IMR-90 (cell line): ENCODE measurements at regions not wholly inside any gene's neighbourhood (a gene's known extent, or its start where the extent isn't known, plus 50 kb on each side); places are given as distances from the start of the nearest gene placed in this dataset.

ENCODE experiments used
- ATAC-seq: fragments of 200-7000 bp; cut with Tn5 transposase; 2 replicates; pipeline ENCODE4 v1.9.1; 2020; ENCODE audit warnings: low read depth, mild to moderate bottlenecking, moderate library complexity
- BruUV-seq: library from RNA; stranded (reverse); fragments of 400-500 nt; replicated peaks from 2 replicates; lab custom pipeline; 2021; lab: Mats Ljungman, UMichigan
- CTCF ChIA-PET: fragments of 300-600 bp; formaldehyde crosslinking; extraction: SDS; loops from one replicate; lab custom pipeline; 2021; ENCODE audit warnings: antibody characterized with exemption; lab: Yijun Ruan, JAX
- POLR2A ChIA-PET: fragments of 300-600 bp; sonication (Branson Sonifier 250); formaldehyde crosslinking; loops from one replicate; lab custom pipeline; 2022; ENCODE audit warnings: antibody characterized with exemption; ENCODE audit not compliant: unreplicated experiment; lab: Charles Lee
- DNase-seq: peaks from one replicate; pipeline ENCODE4 v3.0.0; 2013
- H2AFZ ChIP-seq: replicated peaks from 2 replicates; pipeline ENCODE3; 2013; ENCODE audit warnings: low read length, mild to moderate bottlenecking; ENCODE audit not compliant: poor library complexity
- H2AK5ac ChIP-seq: 2 replicates; pipeline ENCODE4 v1.6.1; 2013; ENCODE audit warnings: low read depth, low read length, inconsistent platforms
- H2AK9ac ChIP-seq: replicated peaks from 2 replicates; pipeline ENCODE3; 2013; ENCODE audit warnings: mild to moderate bottlenecking, low read depth, low read length, moderate library complexity; ENCODE audit not compliant: poor library complexity
- H2BK120ac ChIP-seq: 2 replicates; pipeline ENCODE4 v1.6.1; 2013; ENCODE audit warnings: low read depth, low read length, inconsistent platforms
- H2BK15ac ChIP-seq: 3 replicates; pipeline ENCODE4 v1.6.1; 2013; ENCODE audit warnings: low read depth, low read length, inconsistent platforms
- H2BK20ac ChIP-seq: 2 replicates; pipeline ENCODE4 v1.6.1; 2013; ENCODE audit warnings: low read depth, mild to moderate bottlenecking, inconsistent platforms, low read length, moderate library complexity
- H2BK5ac ChIP-seq: 2 replicates; pipeline ENCODE4 v1.6.1; 2013; ENCODE audit warnings: mild to moderate bottlenecking, low read depth, low read length, inconsistent platforms; ENCODE audit not compliant: poor library complexity, severe bottlenecking
- H3K14ac ChIP-seq: replicated peaks from 2 replicates; pipeline ENCODE4 v1.6.1; 2013; ENCODE audit warnings: low read depth, low read length, inconsistent platforms
- H3K18ac ChIP-seq: 2 replicates; pipeline ENCODE4 v1.6.1; 2013; ENCODE audit warnings: low read depth, low read length, control low read depth
- H3K23ac ChIP-seq: 2 replicates; pipeline ENCODE4 v1.6.1; 2013; ENCODE audit warnings: low read depth, low read length, inconsistent platforms
- H3K27ac ChIP-seq: 2 replicates; pipeline ENCODE4 v1.5.1; 2013; ENCODE audit warnings: mild to moderate bottlenecking, control low read depth, low read length; ENCODE audit not compliant: insufficient read depth
- H3K27me3 ChIP-seq: 2 replicates; pipeline ENCODE4 v1.6.1; 2013; ENCODE audit warnings: low read length; ENCODE audit not compliant: control insufficient read depth, insufficient read depth
- H3K36me3 ChIP-seq: 2 replicates; pipeline ENCODE4 v1.6.1; 2013; ENCODE audit warnings: low read length, mixed read lengths; ENCODE audit not compliant: control insufficient read depth, insufficient read depth
- H3K4ac ChIP-seq: 2 replicates; pipeline ENCODE4 v1.6.1; 2013; ENCODE audit warnings: low read depth, low read length, inconsistent platforms
- H3K4me1 ChIP-seq: 2 replicates; pipeline ENCODE4 v1.6.1; 2013; ENCODE audit warnings: low read length, mixed read lengths; ENCODE audit not compliant: control insufficient read depth, insufficient read depth
- H3K4me2 ChIP-seq: 2 replicates; pipeline ENCODE4 v1.6.1; 2013; ENCODE audit warnings: low read depth, mild to moderate bottlenecking, control low read depth, low read length, moderate library complexity
- H3K4me3 ChIP-seq: 2 replicates; pipeline ENCODE4 v1.5.1; 2013; ENCODE audit warnings: low read depth, mild to moderate bottlenecking, control low read depth, low read length, moderate library complexity; ENCODE audit not compliant: insufficient read depth
- H3K56ac ChIP-seq: 2 replicates; pipeline ENCODE4 v1.6.1; 2013; ENCODE audit warnings: low read length, inconsistent platforms; ENCODE audit not compliant: insufficient read depth; ENCODE audit errors: extremely low read depth
- H3K79me1 ChIP-seq, 2 experiments: 2 replicates each; pipeline ENCODE4 v1.6.1; 2013; ENCODE audit warnings: low read length in 2 of 2, inconsistent platforms in 1 of 2, low read depth in 1 of 2
- H3K9ac ChIP-seq: 2 replicates; pipeline ENCODE4 v1.6.1; 2013; ENCODE audit warnings: low read depth, low read length, control low read depth
- H3K9me1 ChIP-seq: 2 replicates; pipeline ENCODE4 v1.6.1; 2013; ENCODE audit warnings: low read length, inconsistent platforms; ENCODE audit not compliant: insufficient read depth
- H3K9me3 ChIP-seq: 2 replicates; pipeline ENCODE4 v1.6.1; 2013; ENCODE audit warnings: low read length; ENCODE audit not compliant: control insufficient read depth, insufficient read depth
- H4K20me1 ChIP-seq: 2 replicates; pipeline ENCODE4 v1.6.1; 2013; ENCODE audit warnings: low read length, inconsistent platforms; ENCODE audit not compliant: insufficient read depth
- H4K5ac ChIP-seq: 2 replicates; pipeline ENCODE4 v1.6.1; 2013; ENCODE audit warnings: mild to moderate bottlenecking, low read depth, low read length, control low read depth
- H4K8ac ChIP-seq, 2 experiments: 2 replicates each; pipeline ENCODE4 v1.6.1; 2013; ENCODE audit warnings: low read depth in 2 of 2, low read length in 2 of 2, control low read depth in 1 of 2, inconsistent platforms in 1 of 2
- H4K91ac ChIP-seq: 2 replicates; pipeline ENCODE4 v1.6.1; 2013; ENCODE audit warnings: low read depth, low read length, inconsistent platforms; ENCODE audit not compliant: insufficient read depth
- CEBPB ChIP-seq: IDR thresholded peaks from 2 replicates; pipeline ENCODE4 v1.6.1; 2012; ENCODE audit warnings: low read depth, low read length, improper control_type of control experiment
- FOS ChIP-seq: fragments of 150-350 bp; IDR thresholded peaks from 2 replicates; pipeline ENCODE4 v1.6.1; 2016; ENCODE audit warnings: low read depth, low read length
- MAZ ChIP-seq: IDR thresholded peaks from 2 replicates; pipeline ENCODE4 v1.6.1; 2012; ENCODE audit warnings: low read depth, mild to moderate bottlenecking, low read length, improper control_type of control experiment, moderate library complexity, borderline replicate concordance
- MXI1 ChIP-seq: IDR thresholded peaks from 2 replicates; pipeline ENCODE4 v1.6.1; 2012; ENCODE audit warnings: low read depth, mild to moderate bottlenecking, low read length, moderate library complexity, borderline replicate concordance
- RAD21 ChIP-seq: IDR thresholded peaks from 2 replicates; pipeline ENCODE4 v1.6.1; 2012; ENCODE audit warnings: low read length, improper control_type of control experiment
- RCOR1 ChIP-seq: IDR thresholded peaks from 2 replicates; pipeline ENCODE4 v1.6.1; 2012; ENCODE audit warnings: mild to moderate bottlenecking, low read length, improper control_type of control experiment; ENCODE audit not compliant: insufficient replicate concordance
- WGBS, 2 experiments: methylation state at CpG; one replicate each; pipeline versions ENCODE4 v1.1.5 to v1.1.7; 2013; ENCODE audit warnings: missing lambda C conversion rate in 2 of 2; ENCODE audit not compliant: insufficient read length in 1 of 2; ENCODE audit errors: extremely low coverage in 2 of 2; 5-methylcytosine and 5-hydroxymethylcytosine counted together
- dilution Hi-C: fragments of 300-500 bp; cut with HindIII; formaldehyde crosslinking; loops from one replicate; pipeline ENCODE4 v1.14.3; 2018; ENCODE audit warnings: low sequenced_read_pairs; ENCODE audit not compliant: unreplicated experiment
- in situ Hi-C: fragments of 300-500 bp; cut with MboI; formaldehyde crosslinking; loops from 3 replicates; pipeline ENCODE4 v1.14.3; 2019; ENCODE audit warnings: low sequenced_read_pairs, inconsistent platforms, mixed read lengths
- intact Hi-C: fragments of 100-400 bp; cut with micrococcal nuclease; formaldehyde crosslinking; loops from 2 replicates; pipeline ENCODE4 v1.10.0; 2022

DNA sequence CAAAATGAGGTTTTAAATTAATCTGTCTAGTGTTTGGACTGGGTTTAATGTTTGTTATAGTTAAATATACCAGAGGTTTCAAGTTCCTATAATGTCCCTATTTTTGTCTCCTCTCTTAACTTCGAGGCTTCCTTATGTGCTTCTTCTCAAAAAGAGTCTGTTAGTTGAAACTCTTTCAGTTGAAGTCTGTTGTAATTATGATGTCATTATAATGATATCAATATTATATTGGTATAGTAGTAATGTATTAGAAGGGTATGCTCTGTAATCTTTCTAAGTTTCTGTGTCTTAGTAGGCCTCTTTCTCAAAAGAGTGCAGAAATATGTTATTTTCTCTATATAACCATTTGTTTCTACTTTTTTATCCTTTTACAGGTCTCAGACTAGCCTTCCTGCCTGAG is 1148.0 kb downstream of the NSUN3 start:
- no peaks in the 10 kb centered on the region for H3K27me3 ChIP-seq
- POLR2A ChIA-PET: no interaction called here
- H2BK5ac ChIP-seq: no peak overlapping the region
- H3K56ac ChIP-seq: no peak overlapping the region
- no peak overlapping the region for H2BK20ac ChIP-seq
- in situ Hi-C loops: no loop called here
- no peaks in the 10 kb centered on the region for H3K36me3 ChIP-seq
- H3K79me1 ChIP-seq: no peaks in the 10 kb centered on the region
- no peak overlapping the region for H3K9ac ChIP-seq
- no peak overlapping the region for H2BK120ac ChIP-seq
- no peak overlapping the region for H3K18ac ChIP-seq
- no peaks in the 10 kb centered on the region for H3K9me3 ChIP-seq
- dilution Hi-C loops: no loop called here
- H2BK15ac ChIP-seq: no peak overlapping the region
- DNase-seq: no peak
- no peaks in the 10 kb centered on the region for H4K20me1 ChIP-seq
- no peak overlapping the region for H3K23ac ChIP-seq
- no peak overlapping the region for H3K4me2 ChIP-seq
- H4K5ac ChIP-seq: no peak overlapping the region
- CTCF ChIA-PET: no interaction called here
- no peak overlapping the region for H2AK5ac ChIP-seq
- no peak overlapping the region for H2AFZ ChIP-seq
- H4K91ac ChIP-seq: no peak overlapping the region
- H3K27ac ChIP-seq: no peak overlapping the region
- H3K14ac ChIP-seq: no peak overlapping the region
- no peaks in the 10 kb centered on the region for H3K9me1 ChIP-seq
- no peak for TF ChIP-seq FOS
- TF ChIP-seq RCOR1: no peak
- TF ChIP-seq MXI1: no peak
- no peak for TF ChIP-seq MAZ
- TF ChIP-seq CEBPB: no peak
- TF ChIP-seq RAD21: no peak
- H3K4me1 ChIP-seq: no peaks in the 10 kb centered on the region
- no peak overlapping the region for H4K8ac ChIP-seq
- no peak overlapping the region for H3K4me3 ChIP-seq
- no CpG with 5 or more reads among the region's 1 CpG for WGBS, 2 experiments
- no peak overlapping the region for H3K4ac ChIP-seq
- no peak for ATAC-seq
- H2AK9ac ChIP-seq: no peak overlapping the region
- intact Hi-C loops: no loop called here
- BruUV-seq: no TSS peak
